ENCODE measurements at regions not wholly inside any gene's neighbourhood (a gene's known extent, or its start where the extent isn't known, plus 50 kb on each side); places are given as distances from the start of the nearest gene placed in this dataset.

DNA sequence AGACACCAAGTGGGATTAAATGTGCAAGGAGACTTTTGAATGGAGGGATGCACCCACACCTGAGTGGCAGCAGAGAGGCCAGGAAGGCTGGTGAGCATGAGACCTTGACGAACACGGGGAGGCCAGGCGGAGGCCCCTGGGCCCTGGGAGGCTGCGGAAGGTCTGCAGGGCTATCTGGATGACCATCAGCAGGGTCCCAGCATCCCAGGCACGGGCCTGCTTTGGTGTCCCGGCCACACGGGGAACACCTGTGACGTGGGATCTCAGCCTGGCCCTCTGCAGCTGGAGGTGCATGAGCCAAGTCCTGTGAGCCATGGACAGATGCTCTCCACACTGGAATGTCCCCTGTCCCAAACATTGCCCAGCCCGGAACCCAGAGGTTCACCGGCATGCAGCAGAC lies 174.0 kb upstream of the FOXD4L5 start:
- TF ChIP-seq MYC (IDR thresholded peaks at IDR 0.05; ENCODE audit: low read depth, low read length) (no peak), POLR2A (IDR thresholded peaks at IDR 0.05; ENCODE audit: extremely low read depth, insufficient read length) (no peak)
- TF ChIP-seq, protein P1, sequence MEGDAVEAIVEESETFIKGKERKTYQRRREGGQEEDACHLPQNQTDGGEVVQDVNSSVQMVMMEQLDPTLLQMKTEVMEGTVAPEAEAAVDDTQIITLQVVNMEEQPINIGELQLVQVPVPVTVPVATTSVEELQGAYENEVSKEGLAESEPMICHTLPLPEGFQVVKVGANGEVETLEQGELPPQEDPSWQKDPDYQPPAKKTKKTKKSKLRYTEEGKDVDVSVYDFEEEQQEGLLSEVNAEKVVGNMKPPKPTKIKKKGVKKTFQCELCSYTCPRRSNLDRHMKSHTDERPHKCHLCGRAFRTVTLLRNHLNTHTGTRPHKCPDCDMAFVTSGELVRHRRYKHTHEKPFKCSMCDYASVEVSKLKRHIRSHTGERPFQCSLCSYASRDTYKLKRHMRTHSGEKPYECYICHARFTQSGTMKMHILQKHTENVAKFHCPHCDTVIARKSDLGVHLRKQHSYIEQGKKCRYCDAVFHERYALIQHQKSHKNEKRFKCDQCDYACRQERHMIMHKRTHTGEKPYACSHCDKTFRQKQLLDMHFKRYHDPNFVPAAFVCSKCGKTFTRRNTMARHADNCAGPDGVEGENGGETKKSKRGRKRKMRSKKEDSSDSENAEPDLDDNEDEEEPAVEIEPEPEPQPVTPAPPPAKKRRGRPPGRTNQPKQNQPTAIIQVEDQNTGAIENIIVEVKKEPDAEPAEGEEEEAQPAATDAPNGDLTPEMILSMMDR (IDR thresholded peaks at IDR 0.05; ENCODE audit: low read depth, low read length): no peak
- TF ChIP-seq, protein P2, sequence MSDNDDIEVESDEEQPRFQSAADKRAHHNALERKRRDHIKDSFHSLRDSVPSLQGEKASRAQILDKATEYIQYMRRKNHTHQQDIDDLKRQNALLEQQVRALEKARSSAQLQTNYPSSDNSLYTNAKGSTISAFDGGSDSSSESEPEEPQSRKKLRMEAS (IDR thresholded peaks at IDR 0.05; ENCODE audit: low read depth, low read length): no peak

Data from NB4 (cell line).